HG03095 (cell line): ENCODE measurements at regions not wholly inside any gene's neighbourhood (a gene's known extent, or its start where the extent isn't known, plus 50 kb on each side); places are given as distances from the start of the nearest gene placed in this dataset.

ENCODE experiments used
- ATAC-seq: cut with Tn5 transposase; IDR thresholded peaks from one replicate; pipeline ENCODE4 v1.9.1; 2021; ENCODE audit warnings: moderate library complexity; ENCODE audit not compliant: unreplicated experiment

GRCh38 chr10:10437886-10438285 lies 579.8 kb upstream of the CELF2 start:
- no peak for ATAC-seq

GRCh38 chr10:10438335-10439100 lies 579.2 kb upstream of the CELF2 start:
- no peak for ATAC-seq

- no peak for ATAC-seq
Measured at GRCh38 chr10:10456856-10457255, 560.8 kb upstream of the CELF2 start.

- ATAC-seq = no peak
Measured at GRCh38 chr10:10460451-10460850, 557.2 kb upstream of the CELF2 start.

- ATAC-seq = no peak
Measured at GRCh38 chr10:10462151-10462941, 555.3 kb upstream of the CELF2 start.

GRCh38 chr10:10471758-10472157 lies 545.9 kb upstream of the CELF2 start:
- no peak for ATAC-seq

GRCh38 chr10:10475812-10476211 lies 541.9 kb upstream of the CELF2 start:
- no peak for ATAC-seq

GRCh38 chr10:10477844-10478243 lies 539.8 kb upstream of the CELF2 start:
- ATAC-seq = no peak

- no peak for ATAC-seq
Measured at GRCh38 chr10:10479465-10479864, 538.2 kb upstream of the CELF2 start.

- ATAC-seq = no peak
Measured at GRCh38 chr10:10482613-10483012, 535.1 kb upstream of the CELF2 start.

GRCh38 chr10:10489076-10489475 lies 528.6 kb upstream of the CELF2 start:
- ATAC-seq = no peak

GRCh38 chr10:10489805-10490571 lies 527.7 kb upstream of the CELF2 start:
- no peak for ATAC-seq

GRCh38 chr10:10490581-10490980 lies 527.1 kb upstream of the CELF2 start:
- no peak for ATAC-seq

- ATAC-seq = no peak
Measured at GRCh38 chr10:10492420-10492819, 525.3 kb upstream of the CELF2 start.

GRCh38 chr10:10493833-10494232 lies 523.8 kb upstream of the CELF2 start:
- no peak for ATAC-seq

- no peak for ATAC-seq
Measured at GRCh38 chr10:10497245-10497644, 520.4 kb upstream of the CELF2 start.

GRCh38 chr10:10498781-10499180 lies 518.9 kb upstream of the CELF2 start:
- ATAC-seq = no peak

GRCh38 chr10:10499839-10500238 lies 517.8 kb upstream of the CELF2 start:
- no peak for ATAC-seq

- ATAC-seq = no peak
Measured at GRCh38 chr10:10500937-10501336, 516.7 kb upstream of the CELF2 start.

GRCh38 chr10:10503772-10504171 lies 513.9 kb upstream of the CELF2 start:
- no peak for ATAC-seq

- ATAC-seq = no peak
Measured at GRCh38 chr10:10508211-10508610, 509.5 kb upstream of the CELF2 start.

- ATAC-seq = no peak
Measured at GRCh38 chr10:10510179-10510578, 507.5 kb upstream of the CELF2 start.
